Fibroblast of lung (primary cell): ENCODE measurements at regions not wholly inside any gene's neighbourhood (a gene's known extent, or its start where the extent isn't known, plus 50 kb on each side); places are given as distances from the start of the nearest gene placed in this dataset.

Source experiments
- EZH2 ChIP-seq: IDR thresholded peaks from 2 replicates; pipeline ENCODE4 v1.5.1; 2012; ENCODE audit warnings: low read length, control low read depth, mild to moderate bottlenecking; ENCODE audit errors: missing control alignments
- TF ChIP-seq, protein P1 (sequence below), 2 donors: IDR thresholded peaks in 1 of 2; conservative IDR thresholded peaks in 1 of 2; 1 replicate in 1 of 2; 2 replicates in 1 of 2; pipeline ENCODE4 v1.5.1; 2011 to 2012; ENCODE audit warnings: low read length in 2 of 2, control low read depth in 1 of 2, inconsistent platforms in 1 of 2, low read depth in 1 of 2, mild to moderate bottlenecking in 1 of 2

- TF ChIP-seq, protein P1, sequence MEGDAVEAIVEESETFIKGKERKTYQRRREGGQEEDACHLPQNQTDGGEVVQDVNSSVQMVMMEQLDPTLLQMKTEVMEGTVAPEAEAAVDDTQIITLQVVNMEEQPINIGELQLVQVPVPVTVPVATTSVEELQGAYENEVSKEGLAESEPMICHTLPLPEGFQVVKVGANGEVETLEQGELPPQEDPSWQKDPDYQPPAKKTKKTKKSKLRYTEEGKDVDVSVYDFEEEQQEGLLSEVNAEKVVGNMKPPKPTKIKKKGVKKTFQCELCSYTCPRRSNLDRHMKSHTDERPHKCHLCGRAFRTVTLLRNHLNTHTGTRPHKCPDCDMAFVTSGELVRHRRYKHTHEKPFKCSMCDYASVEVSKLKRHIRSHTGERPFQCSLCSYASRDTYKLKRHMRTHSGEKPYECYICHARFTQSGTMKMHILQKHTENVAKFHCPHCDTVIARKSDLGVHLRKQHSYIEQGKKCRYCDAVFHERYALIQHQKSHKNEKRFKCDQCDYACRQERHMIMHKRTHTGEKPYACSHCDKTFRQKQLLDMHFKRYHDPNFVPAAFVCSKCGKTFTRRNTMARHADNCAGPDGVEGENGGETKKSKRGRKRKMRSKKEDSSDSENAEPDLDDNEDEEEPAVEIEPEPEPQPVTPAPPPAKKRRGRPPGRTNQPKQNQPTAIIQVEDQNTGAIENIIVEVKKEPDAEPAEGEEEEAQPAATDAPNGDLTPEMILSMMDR (conservative IDR thresholded peaks at IDR 0.05 in 1 of 2, IDR thresholded peaks at IDR 0.05 in 1 of 2; ENCODE audit: low read depth in 1 of 2, low read length in 2 of 2) = no peak
- TF ChIP-seq EZH2 = no peak
Observed at GRCh38 chr1:229940684-229941083, 126.4 kb upstream of the GALNT2 start.
